DND-41 (cell line): ENCODE measurements at regions not wholly inside any gene's neighbourhood (a gene's known extent, or its start where the extent isn't known, plus 50 kb on each side); places are given as distances from the start of the nearest gene placed in this dataset.

ENCODE experiments used
- ATAC-seq: fragments of 200-7000 bp; cut with Tn5 transposase; 3 replicates; pipeline ENCODE4 v1.9.1; 2021; ENCODE audit warnings: low read depth; ENCODE audit not compliant: insufficient read depth
- DNase-seq: peaks from one replicate; pipeline ENCODE4 v3.0.0-alpha.2; 2020
- H2AFZ ChIP-seq: 2 replicates; pipeline ENCODE4 v1.6.0; 2012; ENCODE audit warnings: low read depth, low read length
- H3K27ac ChIP-seq: 2 replicates; pipeline ENCODE4 v1.5.1; 2012; ENCODE audit warnings: low read length, inconsistent platforms
- H3K27me3 ChIP-seq: fragments of 200-600 bp; sonication (generic); 2 replicates; pipeline ENCODE4 v1.6.0; 2012; ENCODE audit warnings: low read length, mild to moderate bottlenecking, inconsistent platforms; ENCODE audit not compliant: insufficient read depth, poor library complexity
- H3K36me3 ChIP-seq: 2 replicates; pipeline ENCODE4 v1.5.1; 2012; ENCODE audit warnings: low read length, inconsistent platforms; ENCODE audit not compliant: insufficient read depth
- H3K4me1 ChIP-seq: 2 replicates; pipeline ENCODE4 v1.5.1; 2012; ENCODE audit warnings: mild to moderate bottlenecking, low read length; ENCODE audit not compliant: insufficient read depth
- H3K4me2 ChIP-seq: 2 replicates; pipeline ENCODE4 v1.6.0; 2012; ENCODE audit warnings: mild to moderate bottlenecking, moderate library complexity, low read length, inconsistent platforms; ENCODE audit not compliant: insufficient read depth
- H3K4me3 ChIP-seq, 2 experiments: fragments of 200-600 bp in 1 of 2; shearing (Covaris generic) in 1 of 2; 2 replicates each; pipeline ENCODE4 v1.5.1; 2012 to 2016; ENCODE audit warnings: inconsistent platforms in 2 of 2, low read length in 2 of 2, mild to moderate bottlenecking in 2 of 2, low read depth in 1 of 2, moderate library complexity in 1 of 2
- H3K79me2 ChIP-seq: 2 replicates; pipeline ENCODE4 v1.6.0; 2012; ENCODE audit warnings: low read length, inconsistent platforms; ENCODE audit not compliant: insufficient read depth
- H3K9ac ChIP-seq: 2 replicates; pipeline ENCODE4 v1.6.0; 2012; ENCODE audit warnings: low read depth, mild to moderate bottlenecking, inconsistent platforms, low read length, moderate library complexity
- H3K9me3 ChIP-seq: 2 replicates; pipeline ENCODE4 v1.5.1; 2012; ENCODE audit warnings: low read length, moderate library complexity, mild to moderate bottlenecking, inconsistent platforms; ENCODE audit not compliant: insufficient read depth, severe bottlenecking
- H4K20me1 ChIP-seq: 2 replicates; pipeline ENCODE4 v1.6.0; 2012; ENCODE audit warnings: low read length; ENCODE audit not compliant: insufficient read depth
- CTCF ChIP-seq: IDR thresholded peaks from 2 replicates; pipeline ENCODE4 v1.5.1; 2012; ENCODE audit warnings: borderline replicate concordance, low read length, moderate library complexity, mild to moderate bottlenecking; ENCODE audit not compliant: poor library complexity, severe bottlenecking; ENCODE audit errors: extremely low read depth
- EZH2 ChIP-seq: IDR thresholded peaks from 3 replicates; pipeline ENCODE4 v1.6.1; 2012; ENCODE audit warnings: borderline replicate concordance, low read depth, mild to moderate bottlenecking, moderate library complexity, low read length, inconsistent platforms; ENCODE audit not compliant: severe bottlenecking

- no peaks in the 10 kb centered on the region for H4K20me1 ChIP-seq
- no peak overlapping the region for H2AFZ ChIP-seq
- no peak overlapping the region for H3K9ac ChIP-seq
- TF ChIP-seq CTCF (no peak), EZH2 (no peak)
- no peak overlapping the region for H3K4me3 ChIP-seq
- ATAC-seq (no peak), DNase-seq (no peak)
- H3K4me1 ChIP-seq, result no peaks in the 10 kb centered on the region
- H3K4me2 ChIP-seq, result no peak overlapping the region
- H3K36me3 ChIP-seq, result no peaks in the 10 kb centered on the region
- no peak overlapping the region for H3K27ac ChIP-seq
- no peaks in the 10 kb centered on the region for H3K9me3 ChIP-seq
- no peaks in the 10 kb centered on the region for H3K79me2 ChIP-seq
- peaks cover 5% of the 10 kb centered on the region for H3K27me3 ChIP-seq
Observed at GRCh38 chr13:31468114-31468902, 268.5 kb downstream of the B3GLCT start.

- Histone ChIP-seq H3K36me3 (no peaks in the 10 kb centered on the region), H3K4me3 (no peak overlapping the region), H3K27me3 (peaks cover 6% of the 10 kb centered on the region), H3K9me3 (no peaks in the 10 kb centered on the region), H4K20me1 (no peaks in the 10 kb centered on the region), H3K9ac (no peak overlapping the region), H3K4me1 (no peaks in the 10 kb centered on the region), H2AFZ (no peak overlapping the region), H3K27ac (no peak overlapping the region), H3K79me2 (no peaks in the 10 kb centered on the region), H3K4me2 (no peak overlapping the region)
- DNase-seq, result no peak
- no peak for ATAC-seq
- TF ChIP-seq EZH2 (no peak), CTCF (no peak)
Observed at GRCh38 chr13:31469377-31469776, 269.6 kb downstream of the B3GLCT start.

GRCh38 chr13:31476266-31476665 lies 263.1 kb upstream of the RXFP2 start:
- Histone ChIP-seq H3K27ac (no peak overlapping the region), H3K36me3 (no peaks in the 10 kb centered on the region)

More at GRCh38 chr13:31476266-31476665, 263.1 kb upstream of the RXFP2 start:
- no peak for ATAC-seq
- no peaks in the 10 kb centered on the region for H3K79me2 ChIP-seq
- H3K4me2 ChIP-seq, result no peak overlapping the region
- no peak for DNase-seq
- no peak overlapping the region for H3K4me3 ChIP-seq
- peaks cover 5% of the 10 kb centered on the region for H3K27me3 ChIP-seq
- H4K20me1 ChIP-seq, result no peaks in the 10 kb centered on the region
- TF ChIP-seq CTCF, result no peak
- no peak for TF ChIP-seq EZH2
- no peak overlapping the region for H3K9ac ChIP-seq
- H3K4me1 ChIP-seq, result no peaks in the 10 kb centered on the region
- no peaks in the 10 kb centered on the region for H3K9me3 ChIP-seq
- no peak overlapping the region for H2AFZ ChIP-seq
